ENCODE measurements at regions not wholly inside any gene's neighbourhood (a gene's known extent, or its start where the extent isn't known, plus 50 kb on each side); places are given as distances from the start of the nearest gene placed in this dataset.

- BruUV-seq (replicated peaks), result no TSS peak
- ATAC-seq, result no peak
Measured at GRCh38 chr11:79543101-79543500, 102.3 kb upstream of the TENM4 start.

GRCh38 chr11:79541466-79541865 lies 100.6 kb upstream of the TENM4 start:
- Histone ChIP-seq H3K4me2 (ENCODE audit: low read length) (no peak overlapping the region), H3K79me2 (ENCODE audit: low read length) (no peaks in the 10 kb centered on the region), H3K9ac (ENCODE audit: low read length) (no peak overlapping the region), H3K27me3 (ENCODE audit: low read length) (peaks cover 17% of the 10 kb centered on the region), H3F3A (ENCODE audit: low read length, unreplicated experiment) (no peaks in the 10 kb centered on the region), H4K20me1 (ENCODE audit: low read length) (no peaks in the 10 kb centered on the region), H2AFZ (ENCODE audit: low read length) (no peak overlapping the region), H3K4me1 (ENCODE audit: insufficient read depth, low read length) (no peaks in the 10 kb centered on the region), H3K9me3 (ENCODE audit: low read length) (no peaks in the 10 kb centered on the region), H3K27ac (ENCODE audit: low read length) (no peak overlapping the region), H3K36me3 (ENCODE audit: low read depth, low read length) (no peaks in the 10 kb centered on the region), H3K9me2 (replicated peaks; ENCODE audit: low read length) (no peaks in the 10 kb centered on the region), H3K4me3 (ENCODE audit: low read length) (no peak overlapping the region)
- DNase-seq, result no peak
- no peak for ATAC-seq
- CTCF ChIA-PET, result no interaction called here
- BruUV-seq (replicated peaks), result no TSS peak
- intact Hi-C loops (cut with micrococcal nuclease), result no loop called here
- TF ChIP-seq EZH2 (IDR thresholded peaks at IDR 0.05; ENCODE audit: low read length, unreplicated experiment) (no peak), CTCF (conservative IDR thresholded peaks at IDR 0.05; ENCODE audit: low read depth, low read length) (no peak), EZH2phosphoT487 (IDR thresholded peaks at IDR 0.05; ENCODE audit: borderline replicate concordance, low read length) (no peak)
- POLR2A ChIA-PET (ENCODE audit: unreplicated experiment), result no interaction called here

More at GRCh38 chr11:79543101-79543500, 102.3 kb upstream of the TENM4 start:
- H3K79me2 ChIP-seq (ENCODE audit: low read length), result no peaks in the 10 kb centered on the region
- no peaks in the 10 kb centered on the region for H3K9me3 ChIP-seq (ENCODE audit: low read length)
- intact Hi-C loops (cut with micrococcal nuclease), result no loop called here
- H3K4me1 ChIP-seq (ENCODE audit: insufficient read depth, low read length), result no peaks in the 10 kb centered on the region
- no peak overlapping the region for H3K4me3 ChIP-seq (ENCODE audit: low read length)
- H2AFZ ChIP-seq (ENCODE audit: low read length), result no peak overlapping the region
- no peak for TF ChIP-seq CTCF (conservative IDR thresholded peaks at IDR 0.05; ENCODE audit: low read depth, low read length)
- no peak for TF ChIP-seq EZH2 (IDR thresholded peaks at IDR 0.05; ENCODE audit: low read length, unreplicated experiment)
- TF ChIP-seq EZH2phosphoT487 (IDR thresholded peaks at IDR 0.05; ENCODE audit: borderline replicate concordance, low read length), result no peak
- CTCF ChIA-PET, result no interaction called here
- H3K4me2 ChIP-seq (ENCODE audit: low read length), result no peak overlapping the region
- DNase-seq, result no peak
- POLR2A ChIA-PET (ENCODE audit: unreplicated experiment), result no interaction called here
- no peaks in the 10 kb centered on the region for H3K9me2 ChIP-seq (replicated peaks; ENCODE audit: low read length)
- peaks cover 22% of the 10 kb centered on the region for H3K27me3 ChIP-seq (ENCODE audit: low read length)
- H3F3A ChIP-seq (ENCODE audit: low read length, unreplicated experiment), result no peaks in the 10 kb centered on the region
- H3K36me3 ChIP-seq (ENCODE audit: low read depth, low read length), result no peaks in the 10 kb centered on the region
- no peak overlapping the region for H3K27ac ChIP-seq (ENCODE audit: low read length)
- no peak overlapping the region for H3K9ac ChIP-seq (ENCODE audit: low read length)
- no peaks in the 10 kb centered on the region for H4K20me1 ChIP-seq (ENCODE audit: low read length)

- DNase-seq (no peak), ATAC-seq (no peak)
- no peak overlapping the region for H3K9ac ChIP-seq (ENCODE audit: low read length)
- H3K4me2 ChIP-seq (ENCODE audit: low read length), result no peak overlapping the region
- ChIA-PET POLR2A (ENCODE audit: unreplicated experiment) (no interaction called here), CTCF (no interaction called here)
- TF ChIP-seq CTCF (conservative IDR thresholded peaks at IDR 0.05; ENCODE audit: low read depth, low read length), result no peak
- no peak for TF ChIP-seq EZH2 (IDR thresholded peaks at IDR 0.05; ENCODE audit: low read length, unreplicated experiment)
- TF ChIP-seq EZH2phosphoT487 (IDR thresholded peaks at IDR 0.05; ENCODE audit: borderline replicate concordance, low read length), result no peak
- no peaks in the 10 kb centered on the region for H3K79me2 ChIP-seq (ENCODE audit: low read length)
- H3K27ac ChIP-seq (ENCODE audit: low read length), result no peak overlapping the region
- no peaks in the 10 kb centered on the region for H3F3A ChIP-seq (ENCODE audit: low read length, unreplicated experiment)
- no peaks in the 10 kb centered on the region for H3K9me3 ChIP-seq (ENCODE audit: low read length)
- intact Hi-C loops (cut with micrococcal nuclease), result no loop called here
- no peaks in the 10 kb centered on the region for H3K36me3 ChIP-seq (ENCODE audit: low read depth, low read length)
- no peaks in the 10 kb centered on the region for H3K4me1 ChIP-seq (ENCODE audit: insufficient read depth, low read length)
- H4K20me1 ChIP-seq (ENCODE audit: low read length), result no peaks in the 10 kb centered on the region
- no peaks in the 10 kb centered on the region for H3K9me2 ChIP-seq (replicated peaks; ENCODE audit: low read length)
- H3K27me3 ChIP-seq (ENCODE audit: low read length), result no peaks in the 10 kb centered on the region
- no peak overlapping the region for H3K4me3 ChIP-seq (ENCODE audit: low read length)
- no TSS peak for BruUV-seq (replicated peaks)
- H2AFZ ChIP-seq (ENCODE audit: low read length), result no peak overlapping the region
Measured at GRCh38 chr11:79538775-79539174, 97.9 kb upstream of the TENM4 start.

All from PC-3 (cell line).